Upper lobe of left lung (tissue), 6 donors: ENCODE measurements at regions not wholly inside any gene's neighbourhood (a gene's known extent, or its start where the extent isn't known, plus 50 kb on each side); places are given as distances from the start of the nearest gene placed in this dataset.
"Not testable (repeated sequence)": the region's sequence is repeated elsewhere in the genome, so short reads cannot be mapped to it uniquely, and the experiment has no call there.

Source experiments
- ATAC-seq, 2 donors: fragments of 200-7000 bp; cut with Tn5 transposase; one replicate each; pipeline ENCODE4 v1.9.1; 2022; ENCODE audit warnings: mild to moderate bottlenecking in 2 of 2, moderate library complexity in 2 of 2; ENCODE audit not compliant: low FRiP score in 2 of 2
- DNase-seq, 2 donors: peaks; one replicate each; pipeline ENCODE4 v3.0.0-alpha.2; 2019 to 2020
- H3K27ac ChIP-seq, 4 donors: fragments of 200-600 bp; sonication (generic); one replicate each; pipeline ENCODE4 v1.5.1; 2016 to 2019
- H3K27me3 ChIP-seq, 4 donors: fragments of 200-600 bp; sonication (generic); one replicate each; pipeline ENCODE4 v1.5.1; 2017 to 2019
- H3K36me3 ChIP-seq, 4 donors: fragments of 200-600 bp; sonication (generic); one replicate each; pipeline ENCODE4 v1.5.1; 2016 to 2019
- H3K4me1 ChIP-seq, 4 donors: fragments of 200-600 bp; sonication (generic); one replicate each; pipeline ENCODE4 v1.5.1; 2018 to 2019
- H3K4me3 ChIP-seq, 4 donors: fragments of 200-600 bp; sonication (generic); one replicate each; pipeline ENCODE4 v1.5.1; 2017 to 2019; ENCODE audit warnings: mild to moderate bottlenecking in 2 of 4, moderate library complexity in 1 of 4
- H3K9me3 ChIP-seq, 4 donors: fragments of 200-600 bp; sonication (generic); one replicate each; pipeline ENCODE4 v1.5.1; 2018 to 2019
- EP300 ChIP-seq, 4 donors: sonication (generic); formaldehyde crosslinking; IDR thresholded peaks; one replicate each; pipeline ENCODE4 v1.5.1; 2017; ENCODE audit warnings: antibody characterized with exemption in 4 of 4, control low read depth in 2 of 4
- POLR2A ChIP-seq, 4 donors: fragments of 450-650 bp; IDR thresholded peaks; one replicate each; pipeline ENCODE4 v1.5.1; 2016 to 2017; ENCODE audit warnings: antibody characterized with exemption in 4 of 4, mild to moderate bottlenecking in 2 of 4
- POLR2AphosphoS5 ChIP-seq, 2 donors: sonication (generic); formaldehyde crosslinking; IDR thresholded peaks; one replicate each; pipeline ENCODE4 v1.5.1; 2017; ENCODE audit warnings: antibody characterized with exemption in 2 of 2
- WGBS, 2 donors: methylation state at CpG; one replicate each; pipeline ENCODE4 v1.1.5; 2017 to 2018; 5-methylcytosine and 5-hydroxymethylcytosine counted together
- TF ChIP-seq, protein P1 (sequence below), 6 experiments: fragments of 450-650 bp in 4 of 6; fragments of 200-600 bp in 2 of 6; sonication (generic) in 2 of 6; IDR thresholded peaks; one replicate each; pipeline ENCODE4 v1.5.1; 2016 to 2019; ENCODE audit warnings: antibody characterized with exemption in 6 of 6
- donor health status: DM: no; HTN: no; CAD: no; lungs with moderate emphysema.
- donor health status: DM: no; HTN: yes; CAD: no; lungs with severe emphysema.

DNA sequence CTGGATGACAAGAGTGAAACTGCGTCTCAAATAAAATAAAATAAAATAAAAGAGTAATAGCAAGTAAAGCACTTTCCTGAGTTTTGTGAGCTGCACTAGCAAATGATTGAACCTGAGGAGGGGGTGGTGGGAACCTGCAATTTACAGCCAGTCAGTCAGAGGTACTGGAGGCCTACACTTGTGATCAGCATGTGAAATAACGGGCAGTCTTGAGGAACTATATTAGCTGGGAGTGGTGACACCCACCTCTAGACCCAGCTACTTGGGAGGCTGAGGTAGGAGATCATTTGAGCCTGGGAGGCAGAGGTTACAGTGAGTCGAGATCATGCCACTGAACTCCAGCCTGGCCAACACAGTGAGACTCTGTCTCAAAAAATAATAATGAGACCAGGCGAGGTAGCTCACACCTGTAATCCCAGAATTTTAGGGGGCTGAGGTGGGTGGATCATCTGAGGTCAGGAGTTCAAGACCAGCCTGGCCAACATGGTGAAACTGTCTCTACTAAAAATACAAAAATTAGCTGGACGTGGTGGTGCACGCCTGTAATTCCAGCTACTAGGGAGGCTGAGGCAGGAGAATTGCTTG is 537.1 kb upstream of the HTR2C start:
- no peaks in the 10 kb centered on the region for H3K36me3 ChIP-seq
- no peak overlapping the region for H3K27ac ChIP-seq
- 74 to 78% methylated on average over 6 of the region's 6 CpGs for WGBS, 2 donors
- no peak overlapping the region for H3K4me3 ChIP-seq
- DNase-seq (no peak), ATAC-seq (no peak)
- H3K27me3 ChIP-seq, result no peaks in the 10 kb centered on the region
- TF ChIP-seq EP300 (IDR thresholded peaks at IDR 0.05) (no peak), POLR2AphosphoS5 (IDR thresholded peaks at IDR 0.05) (no peak), POLR2A (IDR thresholded peaks at IDR 0.05) (no peak)
- TF ChIP-seq, protein P1, sequence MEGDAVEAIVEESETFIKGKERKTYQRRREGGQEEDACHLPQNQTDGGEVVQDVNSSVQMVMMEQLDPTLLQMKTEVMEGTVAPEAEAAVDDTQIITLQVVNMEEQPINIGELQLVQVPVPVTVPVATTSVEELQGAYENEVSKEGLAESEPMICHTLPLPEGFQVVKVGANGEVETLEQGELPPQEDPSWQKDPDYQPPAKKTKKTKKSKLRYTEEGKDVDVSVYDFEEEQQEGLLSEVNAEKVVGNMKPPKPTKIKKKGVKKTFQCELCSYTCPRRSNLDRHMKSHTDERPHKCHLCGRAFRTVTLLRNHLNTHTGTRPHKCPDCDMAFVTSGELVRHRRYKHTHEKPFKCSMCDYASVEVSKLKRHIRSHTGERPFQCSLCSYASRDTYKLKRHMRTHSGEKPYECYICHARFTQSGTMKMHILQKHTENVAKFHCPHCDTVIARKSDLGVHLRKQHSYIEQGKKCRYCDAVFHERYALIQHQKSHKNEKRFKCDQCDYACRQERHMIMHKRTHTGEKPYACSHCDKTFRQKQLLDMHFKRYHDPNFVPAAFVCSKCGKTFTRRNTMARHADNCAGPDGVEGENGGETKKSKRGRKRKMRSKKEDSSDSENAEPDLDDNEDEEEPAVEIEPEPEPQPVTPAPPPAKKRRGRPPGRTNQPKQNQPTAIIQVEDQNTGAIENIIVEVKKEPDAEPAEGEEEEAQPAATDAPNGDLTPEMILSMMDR (IDR thresholded peaks at IDR 0.05), result no peak
- no peaks in the 10 kb centered on the region for H3K9me3 ChIP-seq
- no peaks in the 10 kb centered on the region for H3K4me1 ChIP-seq

DNA sequence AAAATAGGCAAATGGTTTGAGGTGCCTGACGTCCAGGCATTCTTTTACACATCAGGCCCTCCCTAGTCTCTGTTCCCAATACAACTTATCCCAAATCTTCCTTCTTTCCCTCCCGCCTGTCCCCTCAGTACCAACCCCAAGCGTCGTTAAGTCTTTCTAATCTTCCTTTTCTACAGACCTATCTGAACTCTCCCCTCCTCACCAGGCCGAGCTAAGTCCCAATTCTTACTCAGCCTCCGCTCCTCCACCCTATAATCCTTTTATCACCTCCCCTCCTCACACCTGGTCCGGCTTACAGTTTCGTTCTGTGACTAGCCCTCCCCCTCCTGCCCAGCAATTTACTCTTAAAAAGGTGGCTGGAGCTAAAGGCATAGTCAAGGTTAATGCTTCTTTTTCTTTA is 542.4 kb upstream of the HTR2C start:
- H3K27ac ChIP-seq, ATAC-seq, H3K4me3 ChIP-seq, H3K27me3 ChIP-seq, H3K9me3 ChIP-seq, H3K36me3 ChIP-seq, H3K4me1 ChIP-seq, DNase-seq: not testable (repeated sequence)
- 78 to 88% methylated on average over 8 of the region's 8 CpGs for WGBS, 2 donors

DNA sequence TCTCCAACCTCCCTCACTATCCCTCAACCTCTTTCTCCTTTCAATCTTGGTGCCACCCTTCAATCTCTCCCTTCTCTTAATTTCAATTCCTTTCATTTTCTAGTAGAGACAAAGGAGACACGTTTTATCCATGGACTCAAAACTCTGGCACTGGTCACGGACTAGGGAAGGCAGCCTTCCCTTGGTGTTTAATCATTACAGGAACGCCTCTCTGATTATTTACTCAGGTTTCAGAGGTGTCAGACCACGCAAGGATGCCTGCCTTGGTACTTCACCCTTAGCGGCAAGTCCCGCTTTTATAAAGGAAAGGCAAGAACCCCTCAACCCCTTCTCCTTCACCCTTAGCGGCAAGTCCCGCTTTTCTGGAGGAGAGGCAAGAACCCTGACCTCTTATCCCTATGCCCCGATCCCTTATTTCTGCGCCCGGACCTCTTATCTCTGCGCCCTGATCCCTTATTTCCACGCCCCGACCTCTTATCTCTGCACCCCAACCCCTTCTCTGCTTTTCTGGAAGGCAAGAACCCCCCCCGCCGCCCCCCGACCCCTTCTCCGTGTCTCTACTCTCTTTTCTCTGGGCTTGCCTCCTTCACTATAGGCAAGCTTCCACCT is 543.1 kb upstream of the HTR2C start:
- H3K4me3 ChIP-seq, H3K27ac ChIP-seq, ATAC-seq, H3K4me1 ChIP-seq, DNase-seq, H3K9me3 ChIP-seq, H3K27me3 ChIP-seq, H3K36me3 ChIP-seq: not testable (repeated sequence)
- 79 to 82% methylated on average over 15 of the region's 18 CpGs for WGBS, 2 donors

DNA sequence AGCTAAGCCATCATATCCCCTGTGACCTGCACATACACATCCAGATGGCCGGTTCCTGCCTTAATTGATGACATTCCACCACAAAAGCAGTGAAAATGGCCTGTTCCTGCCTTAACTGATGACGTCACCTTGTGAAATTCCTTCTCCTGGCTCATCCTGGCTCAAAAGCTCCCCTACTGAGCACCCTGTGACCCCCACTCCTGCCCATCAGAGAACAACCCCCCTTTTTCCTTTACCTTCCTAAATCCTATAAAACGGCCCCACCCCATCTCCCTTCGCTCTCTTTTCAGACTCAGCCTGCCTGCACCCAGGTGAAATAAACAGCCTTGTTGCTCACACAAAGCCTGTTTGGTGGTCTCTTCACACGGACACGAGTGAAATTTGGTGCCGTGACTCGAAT is 543.8 kb upstream of the HTR2C start:
- DNase-seq, H3K27me3 ChIP-seq, H3K4me3 ChIP-seq, ATAC-seq, H3K27ac ChIP-seq, H3K36me3 ChIP-seq, H3K4me1 ChIP-seq, H3K9me3 ChIP-seq: not testable (repeated sequence)
- 64 to 73% methylated on average over 8 of the region's 8 CpGs for WGBS, 2 donors

DNA sequence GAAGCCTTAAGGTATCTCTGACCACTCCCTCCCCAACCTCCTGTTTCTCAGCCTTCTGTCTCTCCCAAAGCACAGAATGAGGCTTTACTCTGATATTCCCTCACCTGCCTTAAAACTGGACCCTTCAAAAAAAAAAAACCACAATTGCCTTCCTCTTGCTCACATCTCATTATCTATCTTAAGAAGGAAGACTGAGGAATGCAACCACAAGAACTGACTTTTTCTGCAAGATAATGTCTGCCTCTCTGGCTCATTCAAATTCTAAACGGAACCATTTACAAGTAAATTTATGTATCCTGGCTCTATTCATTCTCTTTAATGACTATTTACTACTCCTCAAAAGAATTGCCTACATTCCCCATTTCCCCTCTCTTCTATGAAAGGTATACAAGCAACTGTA is 545.5 kb upstream of the HTR2C start:
- no peaks in the 10 kb centered on the region for H3K36me3 ChIP-seq
- no peak overlapping the region for H3K27ac ChIP-seq
- ATAC-seq (no peak), DNase-seq (no peak)
- 38% methylated on average over 1 of the region's 1 CpG for WGBS, 2 donors
- no peak overlapping the region for H3K4me3 ChIP-seq
- H3K4me1 ChIP-seq, result no peaks in the 10 kb centered on the region
- no peak for TF ChIP-seq POLR2A (IDR thresholded peaks at IDR 0.05)
- no peak for TF ChIP-seq POLR2AphosphoS5 (IDR thresholded peaks at IDR 0.05)
- TF ChIP-seq EP300 (IDR thresholded peaks at IDR 0.05), result no peak
- TF ChIP-seq, protein P1 (IDR thresholded peaks at IDR 0.05), result no peak
- no peaks in the 10 kb centered on the region for H3K27me3 ChIP-seq
- no peaks in the 10 kb centered on the region for H3K9me3 ChIP-seq

DNA sequence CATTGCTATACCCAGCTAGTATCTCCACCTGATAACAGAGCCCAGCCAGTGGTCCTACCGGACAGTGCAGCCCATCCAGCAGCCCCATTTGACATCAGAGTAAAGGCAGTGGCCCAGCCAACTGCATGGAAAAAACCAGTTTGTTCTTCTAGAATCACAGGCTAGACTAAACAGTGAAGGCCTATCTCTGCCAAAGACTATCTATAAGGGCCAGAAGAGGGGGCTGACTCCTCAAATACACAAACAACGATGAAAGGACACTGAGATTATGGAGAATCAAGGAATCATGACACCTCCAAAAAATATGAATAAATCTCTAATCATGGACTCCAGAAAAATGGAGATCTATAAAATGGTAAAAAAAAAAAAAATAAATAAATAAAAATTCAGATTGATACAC is 546.4 kb upstream of the HTR2C start:
- Histone ChIP-seq H3K9me3 (no peaks in the 10 kb centered on the region), H3K4me1 (no peaks in the 10 kb centered on the region), H3K36me3 (no peaks in the 10 kb centered on the region), H3K27ac (no peak overlapping the region), H3K4me3 (no peak overlapping the region), H3K27me3 (no peaks in the 10 kb centered on the region)
- no peak for TF ChIP-seq POLR2A (IDR thresholded peaks at IDR 0.05)
- no peak for TF ChIP-seq POLR2AphosphoS5 (IDR thresholded peaks at IDR 0.05)
- TF ChIP-seq, protein P1 (IDR thresholded peaks at IDR 0.05), result no peak
- no peak for TF ChIP-seq EP300 (IDR thresholded peaks at IDR 0.05)
- no peak for ATAC-seq
- WGBS, 2 donors, result 62 to 87% methylated on average over 1 to 2 of the region's 2 CpGs
- no peak for DNase-seq
